Ramos (cell line): ENCODE measurements at regions not wholly inside any gene's neighbourhood (a gene's known extent, or its start where the extent isn't known, plus 50 kb on each side); places are given as distances from the start of the nearest gene placed in this dataset.

Experiments
- in situ Hi-C: fragments of 300-500 bp; cut with MboI; formaldehyde crosslinking; loops from one replicate; pipeline ENCODE4 v1.14.3; 2022; ENCODE audit warnings: low sequenced_read_pairs; ENCODE audit not compliant: unreplicated experiment

DNA sequence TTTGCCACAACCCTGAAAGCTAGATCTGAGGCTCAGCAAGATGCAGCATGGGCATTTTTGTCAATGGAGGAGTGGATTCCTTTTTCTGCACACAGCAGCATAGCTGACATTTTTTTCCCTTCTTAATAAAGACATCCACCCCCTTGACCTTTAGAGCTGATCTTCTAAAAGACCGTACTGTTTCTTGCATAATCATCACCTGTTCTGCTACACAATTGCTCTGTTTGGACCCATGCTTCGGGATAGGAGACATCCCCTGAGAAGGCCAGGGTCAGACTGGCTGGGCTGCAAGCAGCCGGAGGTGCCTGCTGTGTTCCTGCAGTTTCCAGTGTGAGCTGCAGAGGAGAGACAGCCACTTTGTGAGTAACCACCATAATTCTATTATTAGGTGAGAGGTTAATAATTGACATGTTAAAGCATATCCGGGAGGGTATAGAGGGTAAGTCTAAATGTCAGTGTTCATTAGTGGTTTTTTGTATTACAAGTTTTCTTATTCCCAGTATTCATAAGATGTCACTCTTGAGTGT, 108.5 kb upstream of the C1QTNF9B start:
- in situ Hi-C loops = loop anchor here (25.0 kb wide), 1 partner anchor 231 kb away; no protein-coding TSS in a partner anchor

DNA sequence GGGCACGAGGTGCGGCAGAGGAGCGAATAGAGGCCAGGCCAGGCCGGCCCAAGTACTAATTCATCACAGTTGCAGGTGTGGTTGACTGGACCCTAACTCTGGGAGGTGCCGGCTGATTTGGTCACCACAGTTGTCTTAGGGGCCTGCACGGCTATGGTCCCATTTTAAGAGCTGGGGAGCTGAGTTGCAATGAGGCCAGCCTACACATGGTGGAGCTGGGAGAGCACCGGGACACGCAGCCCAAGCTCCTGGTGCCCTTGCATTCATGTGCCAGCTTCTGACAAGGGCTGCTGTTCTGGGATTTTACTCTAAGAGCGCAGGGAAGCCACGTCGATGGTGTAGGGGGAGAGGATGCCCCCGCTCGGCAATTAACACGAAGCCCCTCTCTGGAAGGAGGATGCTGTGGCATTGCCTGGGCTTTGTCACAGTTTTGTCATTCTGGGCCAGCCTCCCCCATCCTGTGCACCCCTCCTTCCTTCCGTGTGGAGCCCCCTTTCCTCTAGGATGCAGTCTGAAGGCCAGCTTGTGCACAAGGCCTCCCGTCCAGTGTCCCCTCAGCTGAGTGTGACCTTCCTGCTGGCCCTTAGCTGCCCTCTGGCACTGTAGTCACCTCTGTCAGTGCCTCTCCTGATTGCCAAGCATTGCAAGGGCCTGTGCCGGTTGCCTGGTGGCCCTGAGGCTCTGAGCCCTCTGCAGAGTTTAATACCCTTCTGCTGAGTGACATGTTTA, 109.4 kb upstream of the C1QTNF9B start:
- in situ Hi-C loops = loop anchor here (25.0 kb wide), 1 partner anchor 231 kb away; no protein-coding TSS in a partner anchor

DNA sequence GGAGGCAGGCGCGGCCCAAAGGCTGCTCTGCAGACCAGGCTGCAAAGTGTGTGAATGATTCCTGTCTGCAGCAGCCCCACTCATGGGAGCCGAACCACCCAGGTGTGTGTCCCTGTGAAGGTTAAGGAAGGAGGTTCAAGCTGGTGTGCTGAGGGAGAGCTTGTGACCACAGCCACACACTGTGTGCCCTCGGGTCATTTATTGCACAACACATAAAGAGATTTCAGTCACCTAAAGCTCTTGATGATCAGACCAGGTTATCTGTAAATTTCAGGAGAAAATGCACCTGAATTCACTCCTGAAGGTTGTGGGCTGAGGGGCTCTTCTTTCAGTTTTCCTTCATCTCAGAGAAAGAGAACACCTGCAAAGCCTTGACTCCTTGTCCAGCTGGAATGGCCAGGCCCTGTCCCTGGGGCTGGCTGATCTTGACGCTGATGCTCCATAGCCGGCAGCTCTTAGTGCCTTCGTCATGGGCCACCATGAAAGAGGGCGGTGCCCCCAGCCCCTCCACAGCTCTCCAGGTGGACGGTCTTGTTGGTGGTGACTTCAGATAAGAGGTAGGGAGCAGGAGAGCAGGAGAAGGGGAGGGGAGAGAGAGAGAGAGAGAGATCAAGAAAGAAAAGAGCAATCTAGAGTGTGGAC, 110.8 kb upstream of the C1QTNF9B start:
- in situ Hi-C loops = loop anchor here (25.0 kb wide), 1 partner anchor 229 kb away; no protein-coding TSS in a partner anchor

DNA sequence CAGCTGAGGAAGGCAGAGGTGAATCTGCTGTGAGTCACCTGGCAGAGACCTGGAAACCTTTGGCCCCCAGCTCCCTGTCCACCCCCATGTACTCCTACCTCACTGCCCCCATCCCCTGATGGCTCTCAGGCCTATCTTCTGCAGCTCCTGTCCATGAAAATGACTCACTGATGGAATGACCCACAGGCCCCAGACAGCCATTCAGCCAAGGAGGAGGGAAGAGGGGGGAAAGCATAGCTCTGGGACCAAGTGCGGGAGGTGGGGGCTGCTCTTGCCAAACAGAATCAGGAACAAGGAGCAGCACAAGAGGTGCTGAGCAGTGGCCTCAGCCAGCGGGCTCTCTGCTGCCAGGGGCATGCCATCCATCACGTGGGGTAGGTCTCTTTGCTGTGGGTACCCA, 111.4 kb upstream of the C1QTNF9B start:
- in situ Hi-C loops = loop anchor here (25.0 kb wide), 1 partner anchor 229 kb away; no protein-coding TSS in a partner anchor

DNA sequence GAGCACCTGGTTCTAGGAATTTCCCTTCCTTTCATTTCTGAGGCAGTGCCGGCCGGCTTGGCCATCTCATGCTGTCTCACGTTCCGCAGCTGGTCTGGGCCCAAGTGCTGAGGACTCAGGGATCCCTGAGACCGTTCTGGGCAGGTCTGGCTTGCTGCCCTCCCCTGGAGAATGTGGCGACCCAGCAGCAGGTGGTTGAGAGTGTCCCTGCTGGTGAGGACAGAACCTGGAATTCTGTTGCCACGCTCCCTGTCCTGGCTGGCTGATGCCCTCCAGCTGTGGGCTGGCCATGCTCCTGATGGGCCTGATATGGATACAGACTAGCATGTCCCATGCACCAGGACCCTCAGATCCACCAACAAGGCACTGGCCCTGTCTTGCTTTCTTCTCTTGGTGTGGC, 114.0 kb upstream of the C1QTNF9B start:
- in situ Hi-C loops = loop anchor here (25.0 kb wide), 1 partner anchor 226 kb away; no protein-coding TSS in a partner anchor

DNA sequence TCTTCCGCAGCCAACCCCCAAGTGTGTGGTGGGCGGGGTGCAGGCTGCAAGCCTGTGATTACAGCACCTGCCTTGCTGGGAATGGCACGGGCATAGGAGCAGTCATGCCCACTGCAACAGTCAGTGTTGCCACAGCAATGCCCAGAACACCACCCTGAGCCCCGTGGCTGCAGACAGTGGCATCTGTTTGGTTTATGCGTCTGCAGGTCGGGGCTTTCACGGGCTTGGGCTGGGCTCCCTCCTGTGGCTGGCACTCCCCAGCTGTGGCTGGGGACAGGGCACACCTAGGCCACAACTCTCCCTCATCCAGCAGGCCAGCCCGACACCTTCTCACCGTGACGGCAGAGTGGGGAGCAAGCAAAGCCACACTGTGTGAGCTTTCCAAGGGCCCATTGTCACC, 115.3 kb upstream of the C1QTNF9B start:
- in situ Hi-C loops = loop anchor here (25.0 kb wide), 1 partner anchor 225 kb away; no protein-coding TSS in a partner anchor

DNA sequence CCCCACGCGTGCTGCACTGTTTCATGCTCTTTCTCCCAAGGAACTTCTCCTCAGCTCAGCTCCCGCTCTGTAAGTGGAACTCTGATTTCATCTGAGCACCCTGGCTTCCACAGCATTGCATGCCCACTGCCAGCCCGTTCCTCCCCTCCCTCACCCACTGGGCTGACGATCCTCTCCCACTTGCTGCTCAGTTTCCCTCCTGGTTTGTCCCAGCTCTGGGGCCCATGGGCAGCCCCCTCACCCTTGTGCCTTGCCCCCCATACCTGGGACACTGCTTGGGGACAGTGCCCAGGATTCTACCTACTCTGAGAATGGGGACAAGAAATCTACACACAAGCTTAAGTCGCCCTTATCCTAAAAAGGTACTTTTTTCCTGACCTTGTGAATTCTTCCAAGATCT, 115.9 kb upstream of the C1QTNF9B start:
- in situ Hi-C loops = loop anchor here (25.0 kb wide), 1 partner anchor 224 kb away; no protein-coding TSS in a partner anchor

DNA sequence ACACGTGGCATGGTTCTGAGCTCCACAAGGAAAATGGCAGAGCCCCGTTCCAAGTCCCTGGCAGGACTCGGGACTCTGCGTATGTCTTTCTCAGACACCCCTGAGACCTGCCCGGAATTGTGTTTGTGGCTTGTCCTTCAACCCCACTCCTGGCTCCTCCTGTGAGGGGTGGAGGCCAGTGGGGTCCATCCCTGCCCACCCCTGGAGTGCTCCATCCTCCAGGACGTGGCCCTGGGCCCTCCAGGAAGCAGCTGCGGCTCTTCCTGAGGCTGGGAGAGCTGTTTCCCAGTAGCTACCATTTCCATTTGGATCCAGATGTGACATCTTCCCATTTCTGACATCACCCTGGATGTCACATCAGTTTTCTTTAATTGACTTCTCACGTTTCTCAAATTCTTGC, 118.7 kb upstream of the C1QTNF9B start:
- in situ Hi-C loops = loop anchor here (25.0 kb wide), 1 partner anchor 221 kb away; no protein-coding TSS in a partner anchor

DNA sequence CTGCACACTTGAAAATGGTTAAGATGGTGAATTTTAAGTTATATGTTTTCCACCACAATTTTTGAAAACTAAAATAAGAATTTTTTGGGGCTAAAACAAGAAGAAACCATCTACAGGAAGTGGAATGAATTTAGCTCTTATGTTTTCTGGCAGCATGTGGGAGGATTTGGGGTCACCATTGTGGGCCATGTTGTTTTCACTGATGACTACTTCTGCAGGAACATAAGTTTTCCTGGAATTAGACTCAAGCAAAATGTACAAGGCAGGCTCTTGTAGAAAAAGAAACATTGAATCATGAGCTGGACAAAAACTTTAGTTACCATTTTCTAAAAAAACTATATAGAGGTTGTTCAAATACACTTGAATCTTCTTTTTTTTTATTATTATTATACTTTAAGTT, 125.3 kb upstream of the C1QTNF9B start:
- in situ Hi-C loops = loop anchor here (25.0 kb wide), 1 partner anchor 215 kb away; no protein-coding TSS in a partner anchor

DNA sequence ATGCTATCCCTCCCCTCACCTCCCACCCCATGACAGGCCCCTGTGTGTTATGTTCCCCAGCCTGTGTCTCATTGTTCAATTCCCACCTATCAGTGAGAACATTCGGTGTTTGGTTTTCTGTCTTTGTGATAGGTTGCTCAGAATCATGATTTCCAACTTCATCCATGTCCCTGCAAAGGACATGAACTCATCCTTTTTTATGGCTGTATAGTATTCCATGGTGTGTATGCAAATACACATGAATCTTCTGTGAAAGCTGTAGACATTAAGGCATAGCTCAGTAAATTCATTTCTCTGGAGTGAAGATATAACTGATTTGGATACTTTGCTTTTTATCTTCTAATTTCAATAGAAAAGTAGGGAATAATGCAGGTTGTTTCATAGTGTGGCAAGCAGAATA, 125.8 kb upstream of the C1QTNF9B start:
- in situ Hi-C loops = loop anchor here (25.0 kb wide), 1 partner anchor 214 kb away; no protein-coding TSS in a partner anchor

DNA sequence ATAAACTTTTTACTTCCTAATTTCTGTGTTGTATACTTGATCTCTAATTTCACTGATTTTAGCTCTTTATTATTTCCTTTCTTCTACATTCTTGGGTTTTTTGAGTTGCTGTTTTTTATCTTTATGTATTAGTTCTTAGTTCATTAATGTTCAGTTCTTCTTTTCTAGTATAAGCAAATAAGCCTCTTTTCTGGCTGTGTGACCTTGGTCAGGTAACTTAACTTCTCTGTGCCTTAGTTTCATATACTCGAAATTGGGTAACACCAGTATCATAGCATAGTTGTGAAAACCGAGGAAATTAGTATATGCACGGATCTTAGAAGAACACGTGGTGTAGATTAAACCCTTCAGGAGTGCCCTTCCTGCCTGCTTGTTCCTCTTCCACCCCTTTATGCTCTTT, 130.2 kb upstream of the C1QTNF9B start:
- in situ Hi-C loops = no loop called here

DNA sequence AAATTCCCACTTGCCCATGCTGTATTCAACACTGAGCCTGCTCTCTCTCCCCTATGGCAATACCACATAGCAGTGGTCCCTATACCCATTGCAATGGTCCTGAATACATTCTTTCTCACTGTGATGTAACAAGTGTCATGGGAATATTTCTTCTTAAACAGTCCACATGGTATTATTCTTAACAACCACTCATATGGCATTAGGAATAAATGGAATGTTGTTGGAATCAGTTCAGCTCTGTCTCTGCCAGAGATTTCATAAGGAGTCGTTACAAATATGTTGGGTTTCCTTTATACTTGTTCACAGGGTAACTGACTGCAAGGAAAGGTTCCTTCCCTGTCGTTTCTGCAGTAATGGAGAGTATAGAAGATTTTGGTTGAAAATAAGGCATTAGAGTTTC, 128.3 kb upstream of the SPATA13 start:
- in situ Hi-C loops = no loop called here

DNA sequence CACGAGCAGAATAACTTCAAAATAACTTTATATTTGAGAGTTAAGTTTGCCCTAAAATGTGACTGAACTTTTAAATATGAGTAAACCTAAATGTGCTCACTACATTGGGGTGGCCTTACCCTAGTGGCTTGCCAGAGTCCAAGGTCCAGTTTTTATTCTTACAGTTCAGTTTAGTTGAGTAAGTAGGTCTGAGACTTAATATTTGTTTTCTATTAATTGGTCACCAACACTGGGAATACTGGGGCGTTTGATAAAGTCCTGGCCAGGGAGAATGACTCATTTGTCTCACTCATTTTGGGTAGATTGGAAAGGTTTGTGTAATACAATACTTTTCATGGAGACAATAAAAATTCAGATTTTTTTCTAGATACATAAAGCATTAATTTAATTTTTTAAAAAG, 127.8 kb upstream of the SPATA13 start:
- in situ Hi-C loops = no loop called here

DNA sequence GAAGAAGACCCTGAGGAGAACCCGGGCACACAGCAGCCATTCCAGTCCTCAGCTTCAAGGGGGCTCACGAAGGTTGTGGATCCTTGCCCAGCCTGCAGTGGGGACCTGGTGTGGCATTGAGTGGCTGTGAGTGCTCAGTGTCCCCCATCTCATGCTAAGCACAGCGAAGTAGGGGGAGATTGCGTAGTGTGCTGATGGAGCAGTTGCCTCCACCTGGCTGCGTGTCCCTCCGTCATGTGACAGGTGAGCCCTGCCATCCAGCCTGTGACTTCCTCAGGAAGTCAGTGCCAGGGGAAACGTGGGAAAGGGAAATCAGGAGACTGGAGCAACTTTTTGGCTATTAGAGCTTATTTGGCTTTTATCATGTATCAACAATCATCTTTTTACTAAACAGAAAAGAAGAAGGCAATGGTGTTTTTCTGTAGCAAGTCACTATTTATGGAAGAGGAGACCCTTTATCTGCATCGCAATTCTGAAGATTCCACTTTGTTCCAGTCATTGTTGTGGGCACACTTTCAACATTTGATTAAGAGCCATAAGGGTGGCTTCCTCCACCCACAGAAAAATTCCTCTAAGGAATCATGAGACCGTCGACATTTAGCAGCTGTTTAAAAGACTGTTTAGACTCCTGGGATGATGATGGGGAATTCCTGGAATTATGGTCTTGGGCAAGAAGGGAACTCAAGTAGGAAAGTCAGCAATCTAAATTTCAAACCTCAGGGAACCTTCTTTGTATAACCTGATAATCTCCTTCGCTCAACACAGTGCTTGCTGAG, 126.8 kb upstream of the SPATA13 start:
- in situ Hi-C loops = no loop called here

DNA sequence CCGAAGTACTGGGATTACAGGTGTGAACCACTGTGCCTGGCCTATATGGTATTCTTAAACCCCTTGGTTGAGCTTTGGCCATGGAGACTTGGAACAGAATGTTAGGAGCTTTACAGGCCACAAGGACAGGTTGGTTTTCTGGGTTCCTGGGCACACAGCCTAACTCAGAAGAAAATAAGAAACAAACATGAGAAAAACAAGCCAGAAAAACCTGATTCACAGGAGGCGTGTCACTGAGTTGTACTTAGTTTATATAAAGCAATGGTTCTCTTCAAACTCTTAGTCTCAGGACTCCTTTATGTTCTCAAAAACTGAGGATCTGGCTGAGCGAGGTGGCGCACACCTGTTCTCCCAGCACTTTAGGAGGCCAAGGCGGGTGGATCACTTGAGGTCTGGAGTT, 125.1 kb upstream of the SPATA13 start:
- in situ Hi-C loops = no loop called here

DNA sequence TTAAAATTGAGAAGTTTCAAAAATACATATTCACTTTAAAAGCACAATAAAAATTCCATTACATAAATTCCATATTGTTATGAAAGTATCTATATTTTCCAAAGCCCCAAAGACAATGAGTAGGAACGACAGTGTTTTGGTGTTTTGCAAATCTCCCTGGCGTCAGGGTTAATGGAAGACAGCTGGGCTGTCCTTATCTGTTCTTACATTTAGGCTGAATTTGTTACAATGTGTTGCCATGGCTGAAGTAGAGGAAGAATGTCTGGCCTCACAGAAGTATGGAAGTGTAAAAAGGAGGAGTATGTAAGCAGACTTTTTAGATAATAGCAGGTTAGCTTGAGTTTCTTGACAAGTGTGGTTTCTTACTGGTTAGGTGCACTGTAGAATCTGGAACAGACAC, 124.4 kb upstream of the SPATA13 start:
- in situ Hi-C loops = no loop called here

DNA sequence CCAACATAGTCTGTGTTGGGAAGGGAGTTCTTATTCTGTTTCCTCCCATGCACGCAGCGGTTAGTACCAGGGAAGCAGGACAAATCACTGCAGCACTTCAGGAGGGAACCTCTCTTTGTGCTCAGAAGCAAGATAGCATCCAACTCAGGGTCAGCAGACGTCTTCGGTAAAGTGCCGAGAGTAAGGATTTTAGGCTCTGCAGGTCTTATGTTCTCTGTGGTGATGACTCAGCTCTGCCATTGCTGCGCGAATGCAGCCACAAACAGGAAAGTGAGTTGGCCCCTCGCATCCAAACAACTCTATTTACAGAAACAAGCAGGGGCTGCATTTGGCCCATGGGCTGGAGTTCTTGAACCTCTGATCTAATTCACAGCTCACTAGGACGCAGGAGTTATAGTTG, 122.1 kb upstream of the SPATA13 start:
- in situ Hi-C loops = no loop called here

DNA sequence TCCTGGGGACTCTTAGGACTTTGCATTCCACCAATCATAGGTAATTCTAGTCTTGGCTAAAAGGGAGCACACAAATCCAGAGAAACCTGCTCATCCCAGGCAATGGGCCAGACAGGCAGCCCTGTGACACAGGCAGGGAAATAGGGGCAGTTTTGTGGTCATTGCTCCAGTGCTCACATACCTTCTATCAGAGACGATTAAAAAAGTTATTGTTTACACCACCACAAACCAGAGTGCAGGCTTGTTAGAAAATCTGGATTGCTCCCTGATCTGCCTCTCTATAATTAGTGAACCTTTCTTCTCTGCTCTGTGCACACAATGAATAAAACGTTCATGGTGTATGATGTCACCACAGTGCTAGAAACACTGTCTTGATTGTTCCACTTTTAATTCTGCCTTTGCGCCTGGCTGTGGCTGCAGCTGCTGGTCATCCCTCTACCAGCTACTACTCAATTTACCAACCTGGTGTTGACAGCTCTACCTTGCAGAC, 121.6 kb upstream of the SPATA13 start:
- in situ Hi-C loops = no loop called here

DNA sequence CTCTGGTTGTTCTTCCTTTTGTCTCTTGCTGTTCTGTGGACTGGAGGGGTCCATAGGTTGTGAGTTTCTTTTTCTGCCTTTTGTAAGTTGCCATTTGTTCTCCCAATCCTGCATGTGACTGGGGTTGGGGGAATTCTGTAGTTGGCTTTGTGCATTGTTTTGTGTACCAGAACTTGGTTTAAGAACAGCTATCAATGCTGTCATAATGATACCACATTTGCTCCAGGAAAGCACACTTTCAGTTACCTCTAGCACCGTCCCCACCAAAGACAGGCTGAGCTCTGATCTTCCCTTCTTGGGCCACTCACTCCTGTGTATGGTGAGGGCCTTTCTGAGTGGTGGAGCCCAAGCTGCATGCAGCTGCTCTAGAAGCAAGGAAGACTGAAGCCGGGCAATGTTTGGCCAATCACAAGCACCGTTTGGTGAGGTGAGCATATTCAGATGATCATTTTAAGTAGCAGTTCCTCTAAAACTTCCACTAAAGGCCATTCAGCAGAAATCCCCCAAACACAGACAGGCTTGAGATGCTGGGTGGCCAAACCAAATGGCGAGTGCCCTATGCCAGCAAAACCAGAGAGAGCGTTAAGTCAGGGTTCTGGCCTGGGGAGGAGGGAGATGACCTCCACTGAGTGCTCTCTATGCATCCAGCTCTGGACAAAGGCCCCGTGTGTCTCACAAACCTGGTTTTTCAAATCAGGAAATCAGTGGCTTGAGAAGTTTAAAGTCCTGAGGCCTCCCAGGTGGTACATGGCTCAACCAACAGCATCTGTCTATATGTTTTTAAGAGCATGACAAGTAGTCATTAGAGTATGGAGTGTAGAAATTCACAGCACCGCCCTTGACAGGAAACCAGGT, 120.7 kb upstream of the SPATA13 start:
- in situ Hi-C loops = no loop called here
